Lower lobe of right lung (tissue), 2 donors: ENCODE measurements at regions not wholly inside any gene's neighbourhood (a gene's known extent, or its start where the extent isn't known, plus 50 kb on each side); places are given as distances from the start of the nearest gene placed in this dataset.

Source experiments
- ATAC-seq, 2 donors: fragments of 200-7000 bp; cut with Tn5 transposase; one replicate each; pipeline ENCODE4 v1.9.1; 2020 to 2022; ENCODE audit warnings: mild to moderate bottlenecking in 2 of 2, moderate library complexity in 2 of 2
- DNase-seq: peaks from one replicate; pipeline ENCODE4 v3.0.0-alpha.2; 2020
- H3K27ac ChIP-seq: fragments of 200-600 bp; one replicate; pipeline ENCODE4 v1.8.0; 2022
- H3K27me3 ChIP-seq: fragments of 200-600 bp; one replicate; pipeline ENCODE4 v1.8.0; 2022; ENCODE audit warnings: low read depth
- H3K36me3 ChIP-seq: fragments of 200-600 bp; one replicate; pipeline ENCODE4 v1.8.0; 2022; ENCODE audit warnings: mild to moderate bottlenecking
- H3K4me1 ChIP-seq: fragments of 200-600 bp; one replicate; pipeline ENCODE4 v1.8.0; 2022
- H3K4me3 ChIP-seq: fragments of 200-600 bp; one replicate; pipeline ENCODE4 v1.8.0; 2022; ENCODE audit warnings: mild to moderate bottlenecking
- H3K9me3 ChIP-seq: fragments of 200-600 bp; one replicate; pipeline ENCODE4 v1.8.0; 2022
- intact Hi-C: fragments of 100-400 bp; cut with DNase I; formaldehyde crosslinking; loops from one replicate; pipeline ENCODE4 v1.11.0; 2022
- TF ChIP-seq, protein P1 (sequence below): fragments of 200-600 bp; IDR thresholded peaks from one replicate; pipeline ENCODE4 v1.8.0; 2022; ENCODE audit warnings: antibody characterized with exemption, mild to moderate bottlenecking
- donor health status: DM: no; HTN: yes; CAD: no; lungs with severe emphysema.

GRCh38 chr1:172952516-172952915, 98.2 kb downstream of the TNFSF18 start:
- ATAC-seq: no peak
- no peak for DNase-seq
- intact Hi-C loops: no loop called here

GRCh38 chr1:172954476-172955150, 96.1 kb downstream of the TNFSF18 start:
- Histone ChIP-seq H3K4me3 (no peak overlapping the region), H3K36me3 (no peaks in the 10 kb centered on the region), H3K27ac (no peak overlapping the region), H3K27me3 (no peaks in the 10 kb centered on the region), H3K9me3 (no peaks in the 10 kb centered on the region), H3K4me1 (peaks cover 3% of the 10 kb centered on the region)
- DNase-seq (no peak), ATAC-seq (no peak)
- intact Hi-C loops: no loop called here
- TF ChIP-seq, protein P1, sequence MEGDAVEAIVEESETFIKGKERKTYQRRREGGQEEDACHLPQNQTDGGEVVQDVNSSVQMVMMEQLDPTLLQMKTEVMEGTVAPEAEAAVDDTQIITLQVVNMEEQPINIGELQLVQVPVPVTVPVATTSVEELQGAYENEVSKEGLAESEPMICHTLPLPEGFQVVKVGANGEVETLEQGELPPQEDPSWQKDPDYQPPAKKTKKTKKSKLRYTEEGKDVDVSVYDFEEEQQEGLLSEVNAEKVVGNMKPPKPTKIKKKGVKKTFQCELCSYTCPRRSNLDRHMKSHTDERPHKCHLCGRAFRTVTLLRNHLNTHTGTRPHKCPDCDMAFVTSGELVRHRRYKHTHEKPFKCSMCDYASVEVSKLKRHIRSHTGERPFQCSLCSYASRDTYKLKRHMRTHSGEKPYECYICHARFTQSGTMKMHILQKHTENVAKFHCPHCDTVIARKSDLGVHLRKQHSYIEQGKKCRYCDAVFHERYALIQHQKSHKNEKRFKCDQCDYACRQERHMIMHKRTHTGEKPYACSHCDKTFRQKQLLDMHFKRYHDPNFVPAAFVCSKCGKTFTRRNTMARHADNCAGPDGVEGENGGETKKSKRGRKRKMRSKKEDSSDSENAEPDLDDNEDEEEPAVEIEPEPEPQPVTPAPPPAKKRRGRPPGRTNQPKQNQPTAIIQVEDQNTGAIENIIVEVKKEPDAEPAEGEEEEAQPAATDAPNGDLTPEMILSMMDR: no peak

More at GRCh38 chr1:172952516-172952915, 98.2 kb downstream of the TNFSF18 start:
- TF ChIP-seq, protein P1: no peak
- Histone ChIP-seq H3K4me1 (peaks cover 3% of the 10 kb centered on the region), H3K36me3 (no peaks in the 10 kb centered on the region), H3K9me3 (no peaks in the 10 kb centered on the region), H3K27ac (no peak overlapping the region), H3K27me3 (no peaks in the 10 kb centered on the region), H3K4me3 (no peak overlapping the region)

- ATAC-seq (no peak), DNase-seq (no peak)
- Histone ChIP-seq H3K4me3 (no peak overlapping the region), H3K9me3 (no peaks in the 10 kb centered on the region), H3K27ac (no peak overlapping the region), H3K36me3 (no peaks in the 10 kb centered on the region), H3K4me1 (peaks cover 3% of the 10 kb centered on the region), H3K27me3 (no peaks in the 10 kb centered on the region)
- intact Hi-C loops: no loop called here
- TF ChIP-seq, protein P1: no peak
Observed at GRCh38 chr1:172955161-172955815, 95.5 kb downstream of the TNFSF18 start.

DNA sequence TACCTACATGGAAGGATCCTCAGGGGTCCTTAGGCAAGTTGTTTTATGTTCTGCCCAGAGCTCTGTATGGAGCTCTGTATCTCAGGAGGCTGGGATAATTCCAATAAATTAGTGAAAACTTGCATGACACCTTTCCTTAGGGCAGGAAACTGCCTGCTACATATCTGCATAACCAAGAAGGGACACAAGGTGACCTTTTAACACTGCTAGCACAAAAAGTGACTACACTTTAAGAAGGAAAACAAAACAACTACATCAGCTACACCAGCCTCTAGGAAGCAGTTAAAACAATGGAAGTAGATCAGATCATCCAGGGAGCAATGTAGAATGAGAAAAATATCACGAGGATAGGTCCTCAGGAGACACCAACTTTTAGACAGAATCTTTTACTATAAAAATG, 93.9 kb downstream of the TNFSF18 start:
- DNase-seq (no peak), ATAC-seq (no peak)
- intact Hi-C loops: no loop called here
- Histone ChIP-seq H3K27ac (no peak overlapping the region), H3K4me3 (no peak overlapping the region), H3K27me3 (no peaks in the 10 kb centered on the region), H3K4me1 (peaks cover 3% of the 10 kb centered on the region), H3K9me3 (no peaks in the 10 kb centered on the region), H3K36me3 (no peaks in the 10 kb centered on the region)
- TF ChIP-seq, protein P1: no peak

DNA sequence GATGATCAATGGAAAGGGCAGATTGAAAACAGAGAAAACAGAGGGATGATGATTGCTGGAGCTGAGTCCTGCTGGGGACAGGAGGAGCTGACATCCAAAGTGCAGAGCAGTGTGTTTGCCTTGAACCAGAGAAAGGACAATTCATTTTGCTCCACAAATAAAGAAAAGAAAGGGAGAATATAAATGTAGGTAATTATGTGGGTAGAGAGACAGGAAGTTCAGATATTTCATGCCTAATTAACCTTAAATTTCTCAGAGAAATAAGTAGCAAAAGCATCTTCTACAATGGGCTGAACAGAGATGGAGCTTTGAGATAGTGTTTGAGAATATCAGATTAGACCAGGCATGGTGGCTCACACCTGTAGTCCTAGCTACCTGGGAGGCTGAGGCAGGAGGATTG, 93.2 kb downstream of the TNFSF18 start:
- H3K36me3 ChIP-seq: no peaks in the 10 kb centered on the region
- H3K9me3 ChIP-seq: no peaks in the 10 kb centered on the region
- no peaks in the 10 kb centered on the region for H3K27me3 ChIP-seq
- no peak for DNase-seq
- no peak overlapping the region for H3K4me3 ChIP-seq
- intact Hi-C loops: no loop called here
- no peak overlapping the region for H3K27ac ChIP-seq
- ATAC-seq: no peak
- TF ChIP-seq, protein P1: no peak
- H3K4me1 ChIP-seq: no peaks in the 10 kb centered on the region
